ENCODE measurements at regions not wholly inside any gene's neighbourhood (a gene's known extent, or its start where the extent isn't known, plus 50 kb on each side); places are given as distances from the start of the nearest gene placed in this dataset.

GRCh38 chr10:10824591-10825148, 193.0 kb upstream of the CELF2 start:
- H3K23ac ChIP-seq (ENCODE audit: low read depth, low read length, poor library complexity) = no peak overlapping the region
- no peak for DNase-seq (ENCODE audit: low spot score)

GRCh38 chr10:10826125-10826524, 191.5 kb upstream of the CELF2 start:
- H3K79me1 ChIP-seq (ENCODE audit: low read depth, low read length) = no peaks in the 10 kb centered on the region
- no peaks in the 10 kb centered on the region for H3K9me3 ChIP-seq (replicated peaks in 1 of 2; ENCODE audit: control insufficient read depth in 2 of 2, insufficient read depth in 1 of 2, low read depth in 1 of 2, low read length in 2 of 2)
- H3K9ac ChIP-seq (ENCODE audit: low read depth, low read length, poor library complexity) = no peak overlapping the region
- H3K27ac ChIP-seq (replicated peaks; ENCODE audit: low read length) = no peak overlapping the region
- no peak overlapping the region for H3K14ac ChIP-seq (ENCODE audit: low read length)
- no peak overlapping the region for H2BK5ac ChIP-seq (ENCODE audit: low read length)
- H3K27me3 ChIP-seq (ENCODE audit: control insufficient read depth in 3 of 3, insufficient read depth in 3 of 3, low read depth in 1 of 3, low read length in 3 of 3) = no peaks in the 10 kb centered on the region
- H3K18ac ChIP-seq (ENCODE audit: low read length) = no peak overlapping the region
- peaks cover 0 to 4% of the 10 kb centered on the region in 2 donors for H3K4me1 ChIP-seq (ENCODE audit: control insufficient read depth in 2 of 2, insufficient read depth in 1 of 2, low read depth in 1 of 2, low read length in 2 of 2)
- no peak overlapping the region for H2AFZ ChIP-seq (ENCODE audit: low read length)
- H2BK12ac ChIP-seq (ENCODE audit: low read length) = no peak overlapping the region
- no CpG with 5 or more reads among the region's 1 CpG for WGBS, 2 donors (ENCODE audit: extremely low coverage in 2 of 2, insufficient read length in 2 of 2, insufficient replicate concordance in 1 of 2)
- H3K23ac ChIP-seq (ENCODE audit: low read depth, low read length, poor library complexity) = no peak overlapping the region
- no peak overlapping the region for H2BK15ac ChIP-seq (ENCODE audit: low read length)
- no peak overlapping the region for H2AK5ac ChIP-seq (ENCODE audit: low read depth, low read length)
- H3K36me3 ChIP-seq (replicated peaks in 1 of 2; ENCODE audit: control insufficient read depth in 2 of 2, insufficient read depth in 2 of 2, low read length in 2 of 2) = no peaks in the 10 kb centered on the region
- H3K4me2 ChIP-seq (ENCODE audit: insufficient read depth, low read length, poor library complexity, severe bottlenecking) = no peak overlapping the region
- no peak overlapping the region for H2BK120ac ChIP-seq (ENCODE audit: low read depth, low read length)
- H3K4me3 ChIP-seq (ENCODE audit: low read length in 2 of 2) = no peak overlapping the region
- no peak for DNase-seq (ENCODE audit: low spot score)
- H4K8ac ChIP-seq (ENCODE audit: low read depth, low read length) = no peak overlapping the region
- no peak overlapping the region for H3K4ac ChIP-seq (ENCODE audit: low read length)
- H4K91ac ChIP-seq (ENCODE audit: low read depth, low read length, poor library complexity) = no peak overlapping the region

More at GRCh38 chr10:10824591-10825148, 193.0 kb upstream of the CELF2 start:
- peaks cover 0 to 4% of the 10 kb centered on the region in 2 donors for H3K4me1 ChIP-seq (ENCODE audit: control insufficient read depth in 2 of 2, insufficient read depth in 1 of 2, low read depth in 1 of 2, low read length in 2 of 2)
- WGBS, 2 donors (ENCODE audit: extremely low coverage in 2 of 2, insufficient read length in 2 of 2, insufficient replicate concordance in 1 of 2) = no CpG with 5 or more reads among the region's 8 CpGs
- no peaks in the 10 kb centered on the region for H3K27me3 ChIP-seq (ENCODE audit: control insufficient read depth in 3 of 3, insufficient read depth in 3 of 3, low read depth in 1 of 3, low read length in 3 of 3)
- H2BK12ac ChIP-seq (ENCODE audit: low read length) = no peak overlapping the region
- no peak overlapping the region for H3K14ac ChIP-seq (ENCODE audit: low read length)
- no peak overlapping the region for H3K4ac ChIP-seq (ENCODE audit: low read length)
- no peak overlapping the region for H2AK5ac ChIP-seq (ENCODE audit: low read depth, low read length)
- no peak overlapping the region for H2AFZ ChIP-seq (ENCODE audit: low read length)
- H3K27ac ChIP-seq (replicated peaks; ENCODE audit: low read length) = no peak overlapping the region
- no peak overlapping the region for H2BK15ac ChIP-seq (ENCODE audit: low read length)
- no peak overlapping the region for H2BK120ac ChIP-seq (ENCODE audit: low read depth, low read length)
- no peak overlapping the region for H3K9ac ChIP-seq (ENCODE audit: low read depth, low read length, poor library complexity)
- H4K8ac ChIP-seq (ENCODE audit: low read depth, low read length) = no peak overlapping the region
- H3K79me1 ChIP-seq (ENCODE audit: low read depth, low read length) = no peaks in the 10 kb centered on the region
- no peak overlapping the region for H4K91ac ChIP-seq (ENCODE audit: low read depth, low read length, poor library complexity)
- H3K4me3 ChIP-seq (ENCODE audit: low read length in 2 of 2) = no peak overlapping the region
- no peaks in the 10 kb centered on the region for H3K9me3 ChIP-seq (replicated peaks in 1 of 2; ENCODE audit: control insufficient read depth in 2 of 2, insufficient read depth in 1 of 2, low read depth in 1 of 2, low read length in 2 of 2)
- H3K18ac ChIP-seq (ENCODE audit: low read length) = no peak overlapping the region
- no peaks in the 10 kb centered on the region for H3K36me3 ChIP-seq (replicated peaks in 1 of 2; ENCODE audit: control insufficient read depth in 2 of 2, insufficient read depth in 2 of 2, low read length in 2 of 2)
- H2BK5ac ChIP-seq (ENCODE audit: low read length) = no peak overlapping the region
- H3K4me2 ChIP-seq (ENCODE audit: insufficient read depth, low read length, poor library complexity, severe bottlenecking) = no peak overlapping the region

- no peak overlapping the region for H4K91ac ChIP-seq (ENCODE audit: low read depth, low read length, poor library complexity)
- H3K23ac ChIP-seq (ENCODE audit: low read depth, low read length, poor library complexity) = no peak overlapping the region
- no peak overlapping the region for H4K8ac ChIP-seq (ENCODE audit: low read depth, low read length)
- H2BK120ac ChIP-seq (ENCODE audit: low read depth, low read length) = no peak overlapping the region
- no peak overlapping the region for H3K4me3 ChIP-seq (ENCODE audit: low read length in 2 of 2)
- H2AFZ ChIP-seq (ENCODE audit: low read length) = no peak overlapping the region
- no peak overlapping the region for H3K14ac ChIP-seq (ENCODE audit: low read length)
- H3K4me1 ChIP-seq (ENCODE audit: control insufficient read depth in 2 of 2, insufficient read depth in 1 of 2, low read depth in 1 of 2, low read length in 2 of 2) = peaks cover 0 to 4% of the 10 kb centered on the region in 2 donors
- H2BK5ac ChIP-seq (ENCODE audit: low read length) = no peak overlapping the region
- no peak overlapping the region for H3K9ac ChIP-seq (ENCODE audit: low read depth, low read length, poor library complexity)
- no peak overlapping the region for H2AK5ac ChIP-seq (ENCODE audit: low read depth, low read length)
- no peak overlapping the region for H2BK12ac ChIP-seq (ENCODE audit: low read length)
- H3K27me3 ChIP-seq (ENCODE audit: control insufficient read depth in 3 of 3, insufficient read depth in 3 of 3, low read depth in 1 of 3, low read length in 3 of 3) = peaks cover 0 to 2% (median 0%) of the 10 kb centered on the region in 3 experiments
- no peak overlapping the region for H3K18ac ChIP-seq (ENCODE audit: low read length)
- H3K79me1 ChIP-seq (ENCODE audit: low read depth, low read length) = no peaks in the 10 kb centered on the region
- no peak overlapping the region for H3K4me2 ChIP-seq (ENCODE audit: insufficient read depth, low read length, poor library complexity, severe bottlenecking)
- H3K27ac ChIP-seq (replicated peaks; ENCODE audit: low read length) = no peak overlapping the region
- no peak overlapping the region for H3K4ac ChIP-seq (ENCODE audit: low read length)
- H3K36me3 ChIP-seq (replicated peaks in 1 of 2; ENCODE audit: control insufficient read depth in 2 of 2, insufficient read depth in 2 of 2, low read length in 2 of 2) = no peaks in the 10 kb centered on the region
- no peaks in the 10 kb centered on the region for H3K9me3 ChIP-seq (replicated peaks in 1 of 2; ENCODE audit: control insufficient read depth in 2 of 2, insufficient read depth in 1 of 2, low read depth in 1 of 2, low read length in 2 of 2)
- H2BK15ac ChIP-seq (ENCODE audit: low read length) = no peak overlapping the region
- no peak for DNase-seq (ENCODE audit: low spot score)
Measured at GRCh38 chr10:10828623-10829022, 189.0 kb upstream of the CELF2 start.

GRCh38 chr10:10829576-10829975, 188.1 kb upstream of the CELF2 start:
- Histone ChIP-seq H2AFZ (ENCODE audit: low read length) (no peak overlapping the region), H3K9ac (ENCODE audit: low read depth, low read length, poor library complexity) (no peak overlapping the region), H4K8ac (ENCODE audit: low read depth, low read length) (no peak overlapping the region), H2AK5ac (ENCODE audit: low read depth, low read length) (no peak overlapping the region), H2BK120ac (ENCODE audit: low read depth, low read length) (no peak overlapping the region), H3K4me3 (ENCODE audit: low read length in 2 of 2) (no peak overlapping the region), H4K91ac (ENCODE audit: low read depth, low read length, poor library complexity) (no peak overlapping the region), H3K23ac (ENCODE audit: low read depth, low read length, poor library complexity) (no peak overlapping the region), H3K27me3 (ENCODE audit: control insufficient read depth in 3 of 3, insufficient read depth in 3 of 3, low read depth in 1 of 3, low read length in 3 of 3) (peaks cover 0 to 2% (median 0%) of the 10 kb centered on the region in 3 experiments), H3K14ac (ENCODE audit: low read length) (no peak overlapping the region), H3K4me2 (ENCODE audit: insufficient read depth, low read length, poor library complexity, severe bottlenecking) (no peak overlapping the region), H3K4me1 (ENCODE audit: control insufficient read depth in 2 of 2, insufficient read depth in 1 of 2, low read depth in 1 of 2, low read length in 2 of 2) (peaks cover 0 to under 1% of the 10 kb centered on the region in 2 donors), H3K36me3 (replicated peaks in 1 of 2; ENCODE audit: control insufficient read depth in 2 of 2, insufficient read depth in 2 of 2, low read length in 2 of 2) (no peaks in the 10 kb centered on the region), H3K79me1 (ENCODE audit: low read depth, low read length) (no peaks in the 10 kb centered on the region), H2BK12ac (ENCODE audit: low read length) (no peak overlapping the region), H3K18ac (ENCODE audit: low read length) (no peak overlapping the region), H2BK5ac (ENCODE audit: low read length) (no peak overlapping the region), H3K9me3 (replicated peaks in 1 of 2; ENCODE audit: control insufficient read depth in 2 of 2, insufficient read depth in 1 of 2, low read depth in 1 of 2, low read length in 2 of 2) (no peaks in the 10 kb centered on the region), H3K4ac (ENCODE audit: low read length) (no peak overlapping the region), H2BK15ac (ENCODE audit: low read length) (no peak overlapping the region), H3K27ac (replicated peaks; ENCODE audit: low read length) (no peak overlapping the region)
- DNase-seq (ENCODE audit: low spot score) = no peak
- no CpG with 5 or more reads among the region's 2 CpGs for WGBS, 2 donors (ENCODE audit: extremely low coverage in 2 of 2, insufficient read length in 2 of 2, insufficient replicate concordance in 1 of 2)

Data from neuronal stem cell (in vitro differentiated cells).